ENCODE measurements at regions not wholly inside any gene's neighbourhood (a gene's known extent, or its start where the extent isn't known, plus 50 kb on each side); places are given as distances from the start of the nearest gene placed in this dataset.

- TF ChIP-seq REST (IDR thresholded peaks at IDR 0.05; ENCODE audit: low read depth) (no peak), MAX (IDR thresholded peaks at IDR 0.05) (no peak), CEBPB (IDR thresholded peaks at IDR 0.05) (no peak), TAF1 (IDR thresholded peaks at IDR 0.05; ENCODE audit: low read depth) (no peak), CREB1 (IDR thresholded peaks at IDR 0.05; ENCODE audit: low read depth) (no peak), ZBTB7A (IDR thresholded peaks at IDR 0.05; ENCODE audit: low read depth) (no peak), RAD21 (IDR thresholded peaks at IDR 0.05; ENCODE audit: low read depth) (no peak), EP300 (IDR thresholded peaks at IDR 0.05; ENCODE audit: borderline replicate concordance) (no peak), NFIC (IDR thresholded peaks at IDR 0.05) (no peak), TEAD4 (IDR thresholded peaks at IDR 0.05) (no peak), FOXM1 (IDR thresholded peaks at IDR 0.05; ENCODE audit: borderline replicate concordance, low read depth) (no peak), TCF12 (IDR thresholded peaks at IDR 0.05; ENCODE audit: low read depth) (no peak), YY1 (IDR thresholded peaks at IDR 0.05; ENCODE audit: low read depth) (no peak), USF1 (IDR thresholded peaks at IDR 0.05) (no peak), EGR1 (IDR thresholded peaks at IDR 0.05) (no peak)
Observed at GRCh38 chr1:81192647-81193642, 607.8 kb upstream of the ADGRL2 start.

GRCh38 chr1:81190003-81190402, 610.7 kb upstream of the ADGRL2 start:
- TF ChIP-seq REST (IDR thresholded peaks at IDR 0.05; ENCODE audit: low read depth) = no peak
- no peak for TF ChIP-seq USF1 (IDR thresholded peaks at IDR 0.05)
- TF ChIP-seq EP300 (IDR thresholded peaks at IDR 0.05; ENCODE audit: borderline replicate concordance) = no peak
- TF ChIP-seq ZBTB7A (IDR thresholded peaks at IDR 0.05; ENCODE audit: low read depth) = no peak
- TF ChIP-seq MAX (IDR thresholded peaks at IDR 0.05) = no peak
- TF ChIP-seq RAD21 (IDR thresholded peaks at IDR 0.05; ENCODE audit: low read depth) = no peak
- no peak for TF ChIP-seq TCF12 (IDR thresholded peaks at IDR 0.05; ENCODE audit: low read depth)
- no peak for TF ChIP-seq FOXM1 (IDR thresholded peaks at IDR 0.05; ENCODE audit: borderline replicate concordance, low read depth)
- no peak for TF ChIP-seq YY1 (IDR thresholded peaks at IDR 0.05; ENCODE audit: low read depth)
- TF ChIP-seq CREB1 (IDR thresholded peaks at IDR 0.05; ENCODE audit: low read depth) = no peak
- no peak for TF ChIP-seq EGR1 (IDR thresholded peaks at IDR 0.05)
- no peak for TF ChIP-seq CEBPB (IDR thresholded peaks at IDR 0.05)
- TF ChIP-seq TEAD4 (IDR thresholded peaks at IDR 0.05) = no peak
- TF ChIP-seq TAF1 (IDR thresholded peaks at IDR 0.05; ENCODE audit: low read depth) = no peak
- no peak for TF ChIP-seq NFIC (IDR thresholded peaks at IDR 0.05)

GRCh38 chr1:81187635-81188034, 613.1 kb upstream of the ADGRL2 start:
- TF ChIP-seq RAD21 (IDR thresholded peaks at IDR 0.05; ENCODE audit: low read depth) (no peak), TEAD4 (IDR thresholded peaks at IDR 0.05) (no peak), TCF12 (IDR thresholded peaks at IDR 0.05; ENCODE audit: low read depth) (no peak), YY1 (IDR thresholded peaks at IDR 0.05; ENCODE audit: low read depth) (no peak), REST (IDR thresholded peaks at IDR 0.05; ENCODE audit: low read depth) (no peak), TAF1 (IDR thresholded peaks at IDR 0.05; ENCODE audit: low read depth) (no peak), CEBPB (IDR thresholded peaks at IDR 0.05) (no peak), FOXM1 (IDR thresholded peaks at IDR 0.05; ENCODE audit: borderline replicate concordance, low read depth) (no peak), CREB1 (IDR thresholded peaks at IDR 0.05; ENCODE audit: low read depth) (no peak), NFIC (IDR thresholded peaks at IDR 0.05) (no peak), EP300 (IDR thresholded peaks at IDR 0.05; ENCODE audit: borderline replicate concordance) (no peak), USF1 (IDR thresholded peaks at IDR 0.05) (no peak), ZBTB7A (IDR thresholded peaks at IDR 0.05; ENCODE audit: low read depth) (no peak), MAX (IDR thresholded peaks at IDR 0.05) (no peak), EGR1 (IDR thresholded peaks at IDR 0.05) (no peak)
